CD14-positive monocyte (primary cell): ENCODE measurements at regions not wholly inside any gene's neighbourhood (a gene's known extent, or its start where the extent isn't known, plus 50 kb on each side); places are given as distances from the start of the nearest gene placed in this dataset.

Source experiments
- DNase-seq, 3 donors: peaks; one replicate each; pipeline ENCODE4 v3.0.0-alpha.2; 2011 to 2022
- H2AFZ ChIP-seq: 2 replicates; pipeline ENCODE4 v1.6.0; 2012; ENCODE audit warnings: mild to moderate bottlenecking, low read depth, low read length, inconsistent platforms; ENCODE audit not compliant: insufficient read depth, poor library complexity, severe bottlenecking
- H3K27ac ChIP-seq, 2 donors: 1 replicate in 1 of 2; 2 replicates in 1 of 2; pipeline ENCODE4 v1.5.1; 2012 to 2013; ENCODE audit warnings: low read length in 2 of 2, control low read depth in 1 of 2, inconsistent platforms in 1 of 2, low read depth in 1 of 2, mild to moderate bottlenecking in 1 of 2
- H3K27me3 ChIP-seq, 2 donors: one replicate each; pipeline versions ENCODE4 v1.6.0 to v1.6.1; 2011 to 2013; ENCODE audit warnings: low read length in 2 of 2; ENCODE audit not compliant: control insufficient read depth in 2 of 2, insufficient read depth in 2 of 2
- H3K36me3 ChIP-seq, 2 donors: replicated peaks in 1 of 2; 1 replicate in 1 of 2; 2 replicates in 1 of 2; pipeline versions ENCODE4 v1.5.1 to v1.6.1; 2012 to 2013; ENCODE audit warnings: low read length in 2 of 2, control low read depth in 1 of 2, inconsistent platforms in 1 of 2, mild to moderate bottlenecking in 1 of 2; ENCODE audit not compliant: insufficient read depth in 2 of 2, control insufficient read depth in 1 of 2
- H3K4me1 ChIP-seq, 2 donors: 1 replicate in 1 of 2; 2 replicates in 1 of 2; pipeline versions ENCODE4 v1.5.1 to v1.6.1; 2012 to 2013; ENCODE audit warnings: low read length in 2 of 2, control low read depth in 1 of 2, inconsistent platforms in 1 of 2, mild to moderate bottlenecking in 1 of 2, moderate library complexity in 1 of 2; ENCODE audit not compliant: insufficient read depth in 2 of 2, control insufficient read depth in 1 of 2
- H3K4me2 ChIP-seq: replicated peaks from 2 replicates; pipeline ENCODE3; 2012; ENCODE audit warnings: low read length, moderate library complexity, mild to moderate bottlenecking; ENCODE audit not compliant: poor library complexity, severe bottlenecking; ENCODE audit errors: extremely low read depth
- H3K4me3 ChIP-seq, 3 experiments: fragments of 200-600 bp in 1 of 3; sonication (generic) in 1 of 3; replicated peaks in 1 of 3; 1 replicate in 2 of 3; 2 replicates in 1 of 3; pipeline ENCODE4 v1.5.1; 2011 to 2013; ENCODE audit warnings: low read length in 3 of 3, mild to moderate bottlenecking in 3 of 3, control low read depth in 2 of 3, low read depth in 2 of 3, inconsistent platforms in 1 of 3, moderate library complexity in 1 of 3
- H3K79me2 ChIP-seq: 2 replicates; pipeline ENCODE4 v1.6.0; 2012; ENCODE audit warnings: mild to moderate bottlenecking, control low read depth, inconsistent platforms, low read length, moderate library complexity; ENCODE audit not compliant: insufficient read depth
- H3K9ac ChIP-seq: 2 replicates; pipeline ENCODE4 v1.6.0; 2017; ENCODE audit warnings: low read length, mild to moderate bottlenecking; ENCODE audit not compliant: insufficient read depth, poor library complexity, severe bottlenecking
- H3K9me3 ChIP-seq, 2 donors: replicated peaks in 1 of 2; 1 replicate in 1 of 2; 2 replicates in 1 of 2; pipeline versions ENCODE4 v1.5.1 to v1.6.1; 2012 to 2013; ENCODE audit warnings: low read length in 2 of 2, control low read depth in 1 of 2; ENCODE audit not compliant: control insufficient read depth in 1 of 2, insufficient read depth in 1 of 2
- H4K20me1 ChIP-seq: 2 replicates; pipeline ENCODE4 v1.6.0; 2012; ENCODE audit warnings: mild to moderate bottlenecking, low read length, control low read depth, moderate library complexity; ENCODE audit not compliant: insufficient read depth
- H3K27ac Mint-ChIP-seq, 7 donors: one replicate each; pipeline ENCODE4 v1.8.0; 2020; ENCODE audit warnings: mild to moderate bottlenecking in 7 of 7, mixed read lengths in 7 of 7, moderate library complexity in 6 of 7, inconsistent platforms in 2 of 7
- H3K27me3 Mint-ChIP-seq, 3 donors: one replicate each; pipeline ENCODE4 v1.8.0; 2021 to 2022; ENCODE audit warnings: low read depth in 3 of 3, mild to moderate bottlenecking in 3 of 3, mixed read lengths in 3 of 3, moderate library complexity in 3 of 3, inconsistent platforms in 1 of 3
- H3K36me3 Mint-ChIP-seq, 2 donors: one replicate each; pipeline ENCODE4 v1.8.0; 2020; ENCODE audit warnings: mixed read lengths in 2 of 2, inconsistent platforms in 1 of 2, mild to moderate bottlenecking in 1 of 2
- H3K4me1 Mint-ChIP-seq: one replicate; pipeline ENCODE4 v1.8.0; 2020; ENCODE audit warnings: mild to moderate bottlenecking, mixed read lengths
- H3K4me3 Mint-ChIP-seq, 2 donors: one replicate each; pipeline ENCODE4 v1.8.0; 2020; ENCODE audit warnings: mild to moderate bottlenecking in 2 of 2, mixed read lengths in 2 of 2, moderate library complexity in 1 of 2
- H3K9me3 Mint-ChIP-seq, 7 donors: one replicate each; pipeline ENCODE4 v1.8.0; 2020 to 2022; ENCODE audit warnings: mixed read lengths in 7 of 7, mild to moderate bottlenecking in 6 of 7, moderate library complexity in 6 of 7, inconsistent platforms in 2 of 7
- CTCF ChIP-seq: fragments of 200-600 bp; IDR thresholded peaks from one replicate; pipeline ENCODE4 v1.8.0; 2022; ENCODE audit warnings: antibody characterized with exemption, mild to moderate bottlenecking
- WGBS: methylation state at CpG from one replicate; pipeline ENCODE4 v1.1.5; 2013; ENCODE audit warnings: missing lambda C conversion rate; ENCODE audit not compliant: insufficient coverage; 5-methylcytosine and 5-hydroxymethylcytosine counted together
- intact Hi-C, 2 donors: fragments of 100-400 bp; cut with micrococcal nuclease; formaldehyde crosslinking; loops; one replicate each; pipeline versions ENCODE4 v1.15.0 to v1.15.1; 2023

DNA sequence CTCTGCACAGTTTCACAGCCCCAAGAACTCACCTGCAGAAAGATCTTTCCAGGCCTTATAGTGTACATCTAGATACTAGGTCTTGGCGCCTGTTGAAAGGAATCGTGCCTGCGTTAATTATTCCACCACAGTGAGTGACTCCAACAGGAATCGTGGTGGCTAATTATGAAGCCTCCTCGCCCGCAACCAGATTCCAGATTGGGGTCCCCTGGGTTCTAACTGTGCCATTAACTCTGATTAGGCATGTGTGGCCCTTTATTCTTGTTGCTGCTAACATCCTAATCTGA lies 295.3 kb upstream of the MAF start:
- no peak overlapping the region for H3K9ac ChIP-seq
- intact Hi-C loops: no loop called here
- 96% methylated on average over 6 of the region's 6 CpGs for WGBS
- no peaks in the 10 kb centered on the region for H3K36me3 Mint-ChIP-seq
- H3K4me1 Mint-ChIP-seq: no peaks in the 10 kb centered on the region
- no peak for TF ChIP-seq CTCF
- no peaks in the 10 kb centered on the region for H3K9me3 ChIP-seq
- H3K9me3 Mint-ChIP-seq: peaks cover 0 to 2% (median 0%) of the 10 kb centered on the region in 7 donors
- no peak overlapping the region for H3K27ac Mint-ChIP-seq
- no peak overlapping the region for H3K27ac ChIP-seq
- H3K36me3 ChIP-seq: no peaks in the 10 kb centered on the region
- no peak overlapping the region for H3K4me3 ChIP-seq
- H3K27me3 ChIP-seq: no peaks in the 10 kb centered on the region
- H2AFZ ChIP-seq: no peak overlapping the region
- no peaks in the 10 kb centered on the region for H4K20me1 ChIP-seq
- no peaks in the 10 kb centered on the region for H3K79me2 ChIP-seq
- no peak overlapping the region for H3K4me3 Mint-ChIP-seq
- no peak overlapping the region for H3K4me2 ChIP-seq
- no peak for DNase-seq
- H3K4me1 ChIP-seq: no peaks in the 10 kb centered on the region
- no peaks in the 10 kb centered on the region for H3K27me3 Mint-ChIP-seq

DNA sequence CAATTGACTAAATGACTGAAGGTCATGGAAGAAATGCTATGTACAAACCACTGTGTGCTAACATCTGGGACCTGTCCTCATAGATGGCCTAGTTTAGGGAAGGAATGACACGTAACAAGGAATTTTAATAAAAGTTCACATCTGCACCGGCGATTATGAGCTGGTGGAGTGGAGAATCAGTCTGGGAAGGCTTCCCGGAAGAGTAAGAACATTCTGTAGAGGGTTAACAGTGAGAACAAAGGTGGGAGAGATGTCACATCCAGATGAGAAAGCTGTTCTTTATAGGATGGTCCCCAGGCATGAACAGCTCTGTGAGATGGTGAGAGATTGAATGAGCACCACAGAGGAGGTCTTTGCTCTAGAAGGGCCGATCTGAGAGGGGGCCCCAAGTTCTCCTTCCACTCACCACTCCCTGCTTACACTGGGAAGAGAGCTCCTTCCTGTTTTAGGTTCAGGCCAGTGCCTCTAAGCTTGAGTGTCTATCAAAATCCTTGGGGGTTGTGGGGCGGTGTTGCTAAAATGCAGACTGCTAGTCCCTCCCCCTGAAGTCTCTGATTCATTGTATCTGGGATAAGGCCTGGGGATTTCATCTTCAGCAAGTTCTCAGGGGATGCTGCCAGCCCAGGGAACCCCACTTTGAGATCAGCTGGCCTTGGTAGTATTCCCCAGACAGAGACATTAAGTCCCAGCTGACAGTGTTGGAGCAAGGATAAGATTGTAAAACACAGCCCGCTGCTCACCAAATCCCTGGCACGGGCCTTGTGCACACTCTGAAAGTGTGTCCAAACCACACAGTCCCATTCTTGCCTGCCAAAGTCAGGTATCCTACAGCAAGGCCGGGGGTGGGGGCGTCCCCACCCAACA lies 294.7 kb upstream of the MAF start:
- DNase-seq: no peak
- Mint-ChIP-seq H3K4me1 (no peaks in the 10 kb centered on the region), H3K9me3 (peaks cover 0 to 2% (median 0%) of the 10 kb centered on the region in 7 donors), H3K4me3 (no peak overlapping the region), H3K27ac (no peak overlapping the region), H3K36me3 (no peaks in the 10 kb centered on the region), H3K27me3 (no peaks in the 10 kb centered on the region)
- intact Hi-C loops: no loop called here
- Histone ChIP-seq H3K36me3 (no peaks in the 10 kb centered on the region), H3K9ac (no peak overlapping the region), H3K4me3 (no peak overlapping the region), H3K27ac (no peak overlapping the region), H3K4me2 (no peak overlapping the region), H3K27me3 (no peaks in the 10 kb centered on the region), H3K9me3 (no peaks in the 10 kb centered on the region), H4K20me1 (no peaks in the 10 kb centered on the region), H2AFZ (no peak overlapping the region), H3K4me1 (no peaks in the 10 kb centered on the region), H3K79me2 (no peaks in the 10 kb centered on the region)
- 93% methylated on average over 8 of the region's 10 CpGs for WGBS
- no peak for TF ChIP-seq CTCF
